ENCODE measurements at regions not wholly inside any gene's neighbourhood (a gene's known extent, or its start where the extent isn't known, plus 50 kb on each side); places are given as distances from the start of the nearest gene placed in this dataset.
A peak's percentile ranks its signal among the peaks of the same experiment; 100 is the strongest.

GRCh38 chr12:115898670-115899069 is 378.8 kb downstream of the MED13L start:
- WGBS, 2 donors = 60 to 73% methylated on average over 1 of the region's 1 CpG
- TF ChIP-seq POLR2A (IDR thresholded peaks at IDR 0.05) (no peak), CTCF (IDR thresholded peaks at IDR 0.05) (no peak)
- intact Hi-C loops (cut with DNase I; ENCODE audit: low total_unique reads) = no loop called here
- DNase-seq (ENCODE audit: low spot score in 2 of 2) = peak in 1 of 2 donors; percentile 15
- no peak overlapping the region for H3K4me3 ChIP-seq (ENCODE audit: low read depth, poor library complexity, severe bottlenecking)

GRCh38 chr12:115897729-115898128 is 379.8 kb downstream of the MED13L start:
- no peak for TF ChIP-seq CTCF (IDR thresholded peaks at IDR 0.05)
- no peak for TF ChIP-seq POLR2A (IDR thresholded peaks at IDR 0.05)
- intact Hi-C loops (cut with DNase I; ENCODE audit: low total_unique reads) = no loop called here
- no peak overlapping the region for H3K4me3 ChIP-seq (ENCODE audit: low read depth, poor library complexity, severe bottlenecking)
- peak in 1 of 2 donors; percentile 31 for DNase-seq (ENCODE audit: low spot score in 2 of 2)
- WGBS, 2 donors = 53 to 60% methylated on average over 3 of the region's 3 CpGs

- WGBS, 2 donors = 87 to 92% methylated on average over 1 of the region's 1 CpG
- no peak overlapping the region for H3K4me3 ChIP-seq (ENCODE audit: low read depth, poor library complexity, severe bottlenecking)
- DNase-seq (ENCODE audit: low spot score in 2 of 2) = peak in 1 of 2 donors; percentile 6
- intact Hi-C loops (cut with DNase I; ENCODE audit: low total_unique reads) = no loop called here
- no peak for TF ChIP-seq POLR2A (IDR thresholded peaks at IDR 0.05)
Observed at GRCh38 chr12:115895247-115895646, 382.2 kb downstream of the MED13L start.

GRCh38 chr12:115891556-115892164 is 385.8 kb downstream of the MED13L start:
- no peak for TF ChIP-seq POLR2A (IDR thresholded peaks at IDR 0.05)
- TF ChIP-seq CTCF (IDR thresholded peaks at IDR 0.05) = no peak
- 53 to 54% methylated on average over 6 of the region's 6 CpGs for WGBS, 2 donors
- no peak overlapping the region for H3K4me3 ChIP-seq (ENCODE audit: low read depth, poor library complexity, severe bottlenecking)
- DNase-seq (ENCODE audit: low spot score in 2 of 2) = no peak
- intact Hi-C loops (cut with DNase I; ENCODE audit: low total_unique reads) = no loop called here

- no peak overlapping the region for H3K4me3 ChIP-seq (ENCODE audit: low read depth, poor library complexity, severe bottlenecking)
- intact Hi-C loops (cut with DNase I; ENCODE audit: low total_unique reads) = no loop called here
- TF ChIP-seq CTCF (IDR thresholded peaks at IDR 0.05) (no peak), POLR2A (IDR thresholded peaks at IDR 0.05) (no peak)
- 78 to 91% methylated on average over 4 of the region's 4 CpGs for WGBS, 2 donors
- no peak for DNase-seq (ENCODE audit: low spot score in 2 of 2)
Observed at GRCh38 chr12:115886666-115887065, 390.8 kb downstream of the MED13L start.

GRCh38 chr12:115885040-115885690 is 392.3 kb downstream of the MED13L start:
- 56 to 66% methylated on average over 12 of the region's 12 CpGs for WGBS, 2 donors
- H3K4me3 ChIP-seq (ENCODE audit: low read depth, poor library complexity, severe bottlenecking) = no peak overlapping the region
- no peak for DNase-seq (ENCODE audit: low spot score in 2 of 2)
- TF ChIP-seq CTCF (IDR thresholded peaks at IDR 0.05) (no peak), POLR2A (IDR thresholded peaks at IDR 0.05) (no peak)
- intact Hi-C loops (cut with DNase I; ENCODE audit: low total_unique reads) = no loop called here

Measured in lower leg skin (tissue), 4 donors.